GM21447 (cell line): ENCODE measurements at regions not wholly inside any gene's neighbourhood (a gene's known extent, or its start where the extent isn't known, plus 50 kb on each side); places are given as distances from the start of the nearest gene placed in this dataset.

Experiments
- ATAC-seq: cut with Tn5 transposase; IDR thresholded peaks from one replicate; pipeline ENCODE4 v1.9.1; 2021; ENCODE audit not compliant: unreplicated experiment

DNA sequence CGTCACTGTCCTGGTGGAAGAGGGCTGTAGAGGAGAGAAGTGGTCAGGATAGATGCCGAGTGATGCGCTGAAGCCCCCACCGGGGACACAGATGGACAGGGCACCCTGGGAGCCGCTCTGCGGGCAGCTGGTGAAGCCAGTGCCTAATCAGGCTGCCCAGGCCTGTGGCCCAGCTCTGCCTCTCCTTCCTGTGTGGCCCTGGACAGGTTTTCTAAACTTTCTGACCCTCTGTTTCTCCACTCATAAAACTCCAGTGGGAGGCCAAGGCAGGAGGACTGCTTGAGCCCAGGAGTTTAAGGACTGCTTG lies 86.1 kb downstream of the C5orf15 start:
- no peak for ATAC-seq

DNA sequence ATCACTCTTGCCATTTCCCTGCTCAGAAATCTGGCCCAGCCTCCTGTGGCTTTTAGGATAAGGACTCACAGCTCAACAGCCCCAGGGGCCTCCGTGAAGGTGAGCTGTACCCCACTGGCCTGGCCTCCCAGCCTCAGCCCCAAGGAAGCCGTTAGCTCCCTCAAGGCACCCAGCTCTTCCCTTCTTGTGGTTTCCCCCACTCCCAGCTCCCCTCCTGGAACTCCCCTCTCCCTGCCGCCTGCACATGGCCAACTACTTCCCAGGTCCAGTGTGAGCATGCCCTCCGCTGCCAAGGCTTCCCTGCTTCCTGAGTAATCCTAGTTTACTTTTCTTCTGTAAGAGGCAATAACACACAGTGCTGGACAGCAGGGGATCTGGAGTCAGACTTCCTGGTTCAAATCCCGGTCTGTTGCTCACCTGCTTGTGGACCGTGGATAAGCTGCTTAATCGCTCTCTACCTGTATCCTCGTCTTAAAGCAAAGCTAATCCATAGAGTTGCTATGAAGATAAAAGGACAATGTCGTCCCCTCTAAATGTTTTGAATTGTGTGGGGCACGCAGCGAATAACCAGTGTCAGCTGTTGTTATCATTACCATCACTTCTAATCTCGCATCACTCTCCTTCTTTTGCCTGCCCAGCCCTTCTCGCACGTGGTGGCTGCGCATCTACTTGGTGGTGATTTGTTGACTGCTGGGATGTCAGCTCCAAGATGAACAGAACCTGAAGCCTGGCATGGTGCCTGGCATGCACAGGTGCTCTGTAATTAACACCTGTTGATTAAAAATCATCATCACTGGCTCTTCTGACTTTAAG lies 86.6 kb downstream of the C5orf15 start:
- ATAC-seq = no peak

DNA sequence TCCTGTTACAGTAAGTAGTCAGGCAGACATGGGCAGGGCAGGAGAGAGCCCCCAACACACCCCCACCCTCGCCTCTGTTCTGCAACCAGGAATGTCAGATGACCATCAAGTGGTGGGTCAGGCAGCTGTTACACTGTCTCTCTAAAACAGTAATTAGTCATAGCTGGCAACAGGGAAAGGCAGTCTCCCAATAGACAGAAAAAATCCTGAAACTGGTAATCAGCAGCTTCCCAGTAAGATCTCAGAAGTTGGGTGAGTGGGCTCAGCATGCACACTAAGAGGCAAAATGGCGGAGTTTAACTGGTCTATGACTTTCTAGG lies 90.2 kb downstream of the C5orf15 start:
- no peak for ATAC-seq

DNA sequence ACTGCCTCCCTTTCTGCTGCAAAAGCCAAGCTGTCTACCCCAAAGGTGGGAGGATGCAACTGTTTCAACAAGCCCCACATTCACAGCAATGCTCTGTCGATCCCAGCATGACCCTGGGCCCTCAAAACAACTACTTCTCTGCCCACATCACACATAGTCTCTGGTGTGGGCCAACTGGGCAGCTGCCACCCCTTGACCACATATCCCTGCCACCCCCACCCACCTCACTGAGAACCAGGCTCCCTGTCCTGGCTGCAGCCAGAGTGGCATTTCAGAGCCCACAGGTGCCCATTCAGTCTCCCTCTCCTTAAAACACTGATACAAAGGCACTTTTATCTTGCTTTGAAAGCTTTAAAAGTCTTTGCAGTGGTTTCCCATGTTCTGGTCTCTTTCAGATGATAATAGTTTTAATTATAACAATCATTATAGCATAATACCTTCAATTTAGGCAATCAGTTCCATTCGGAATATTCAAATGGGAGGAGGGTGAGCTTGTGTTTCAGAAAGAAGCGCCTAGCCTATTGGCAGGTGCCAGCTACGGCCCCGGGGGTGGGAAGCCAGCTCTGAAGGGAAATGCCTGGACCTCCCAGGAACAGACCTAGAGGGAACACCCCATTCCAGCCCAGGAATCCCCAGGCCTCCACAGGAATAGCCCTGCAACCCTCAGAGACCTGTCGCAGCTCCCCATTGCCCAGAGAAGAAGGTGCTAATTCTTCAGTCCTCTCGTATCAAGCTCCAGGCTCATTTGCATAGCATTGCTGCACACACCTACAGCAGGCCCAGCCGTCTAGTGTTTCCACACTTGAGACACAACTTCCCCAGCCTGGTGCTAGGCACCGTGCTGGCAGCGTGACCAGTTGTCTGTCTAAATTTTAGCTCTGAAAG lies 90.8 kb downstream of the C5orf15 start:
- no peak for ATAC-seq

DNA sequence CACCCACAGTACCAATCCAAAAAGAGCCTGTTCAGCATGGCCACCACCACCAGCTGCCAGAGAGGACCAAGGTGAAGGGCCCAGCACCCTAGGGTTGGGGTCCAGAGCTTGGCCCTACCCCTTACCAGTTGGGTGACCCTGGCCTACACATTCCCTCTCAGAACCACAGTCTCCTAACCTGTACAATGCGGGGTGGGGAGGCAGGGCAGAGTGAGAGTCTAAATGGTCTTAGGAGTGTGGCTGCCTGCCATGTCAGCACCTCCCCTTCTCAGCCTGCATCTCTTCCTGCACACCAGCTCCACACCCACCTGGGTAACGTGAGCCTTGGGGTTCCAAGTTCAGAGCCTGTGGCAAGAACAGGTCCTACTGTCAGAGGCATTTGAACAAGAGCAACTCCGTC lies 92.2 kb downstream of the C5orf15 start:
- ATAC-seq = no peak

DNA sequence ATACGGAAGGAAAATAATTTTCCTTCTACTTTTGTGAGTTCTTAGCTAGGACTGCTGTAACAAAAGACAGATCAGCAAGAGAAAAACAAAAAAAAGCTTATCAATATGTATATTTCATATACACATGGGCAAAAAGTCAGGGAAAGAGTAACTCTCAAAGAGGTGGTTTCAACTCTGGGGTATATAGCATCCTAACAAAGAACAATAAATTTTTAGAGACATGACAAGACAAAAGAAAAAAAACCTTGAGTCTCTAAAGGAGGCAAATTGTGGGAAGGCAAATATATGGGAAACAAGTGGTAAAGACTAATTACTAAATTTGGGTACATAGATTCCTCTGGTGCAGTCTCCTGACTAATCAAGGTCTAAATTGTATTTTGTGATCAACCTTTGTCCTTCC lies 93.2 kb downstream of the C5orf15 start:
- no peak for ATAC-seq

DNA sequence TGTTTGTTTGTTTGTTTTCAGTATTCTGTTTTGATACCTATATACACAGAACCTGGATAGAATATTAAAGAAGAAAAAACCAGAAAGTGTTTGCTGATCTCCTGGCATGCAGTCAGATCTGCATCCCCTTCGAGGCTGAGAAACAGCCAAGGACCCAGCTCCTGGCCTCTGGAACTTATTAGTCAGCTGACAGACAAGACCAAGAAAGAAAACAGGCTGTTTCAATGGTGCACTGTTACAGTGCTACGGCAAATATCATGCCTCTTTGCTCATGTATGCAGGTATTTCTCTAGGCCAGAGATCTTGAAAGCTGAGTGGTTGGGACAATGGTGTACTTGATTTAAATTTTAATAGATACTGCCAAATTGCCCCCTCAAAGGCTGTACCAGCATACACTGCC lies 95.0 kb downstream of the C5orf15 start:
- ATAC-seq = no peak

DNA sequence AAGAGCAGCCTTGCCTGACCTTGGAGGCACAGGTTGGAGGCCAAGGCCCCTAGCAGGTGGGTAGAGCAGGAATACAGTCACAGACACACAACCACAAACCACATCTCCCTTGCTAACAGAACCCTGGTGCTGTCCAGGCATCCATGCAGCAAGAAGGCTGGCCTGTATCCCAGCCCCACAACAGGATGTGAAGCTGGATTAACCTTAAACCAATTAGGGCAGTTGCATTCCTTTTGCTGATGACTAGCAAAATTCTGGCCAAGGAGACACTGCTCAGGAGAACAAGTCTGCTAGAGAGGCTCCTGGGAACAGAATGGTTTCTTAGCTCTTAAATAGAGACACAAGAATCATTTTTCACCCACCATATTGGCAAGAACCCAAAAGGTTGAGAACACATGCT lies 97.8 kb downstream of the C5orf15 start:
- ATAC-seq = no peak

DNA sequence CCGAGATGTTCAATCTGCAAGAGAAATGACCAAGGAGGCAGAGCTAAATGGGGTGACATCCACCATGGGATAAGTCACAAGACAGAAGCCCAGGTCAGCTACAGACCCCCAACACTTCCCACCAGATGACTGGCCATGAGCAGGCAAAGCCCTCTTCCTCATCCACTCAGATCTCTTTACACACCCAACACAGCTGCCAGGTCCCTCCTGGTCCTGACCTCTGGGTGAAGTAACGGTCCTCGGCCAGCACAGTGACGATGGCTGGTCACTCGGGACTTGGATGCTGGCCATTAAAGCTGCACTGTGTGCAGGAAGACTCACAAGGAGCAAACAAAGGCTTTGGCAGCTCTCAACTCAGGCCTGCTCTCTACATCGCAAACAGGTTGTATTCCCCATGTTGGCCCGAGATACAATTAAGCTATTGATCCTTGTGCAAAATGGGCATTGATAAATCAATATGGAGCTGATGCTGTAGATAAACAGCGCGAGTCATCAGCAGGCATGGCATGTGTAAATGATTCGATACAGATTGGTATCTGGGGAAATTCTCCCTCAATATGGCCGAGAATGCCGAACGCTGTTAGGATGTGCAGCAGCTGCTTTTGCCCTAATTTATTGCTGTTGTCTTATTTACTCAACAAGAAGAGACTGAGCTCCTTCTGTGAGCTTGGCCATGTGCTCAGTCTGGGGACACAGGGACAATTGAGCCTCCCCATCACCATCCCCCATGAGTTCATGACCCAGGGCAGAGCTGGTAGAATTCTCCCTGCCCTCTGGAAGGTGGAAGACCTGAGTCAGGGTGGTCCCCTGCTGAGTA lies 98.7 kb downstream of the C5orf15 start:
- no peak for ATAC-seq

DNA sequence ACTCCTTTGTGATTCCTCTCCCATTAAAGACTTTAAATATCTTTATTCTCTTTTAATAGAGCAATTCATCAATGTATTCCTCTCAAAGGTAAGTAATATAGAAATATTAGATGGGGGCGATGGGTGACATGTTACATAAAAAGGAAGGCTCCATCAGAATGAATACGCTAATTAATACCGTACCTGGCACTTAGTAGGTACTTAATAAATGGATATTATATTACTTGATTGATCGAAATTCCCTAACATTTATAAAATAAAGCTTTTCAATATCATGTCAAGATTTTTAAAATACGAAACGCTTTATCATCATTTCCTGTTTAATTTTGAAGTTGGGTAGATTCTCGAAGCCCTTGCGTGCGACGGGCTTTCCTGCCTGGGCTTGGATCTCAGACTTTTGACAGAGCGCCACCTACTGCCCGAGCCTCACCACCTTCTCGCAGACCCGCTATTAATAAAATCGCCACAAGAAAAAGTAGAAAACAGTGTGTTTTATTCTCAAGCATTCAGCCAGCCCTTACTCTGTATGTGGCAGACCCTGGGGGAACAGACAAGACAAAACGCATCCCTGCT lies 99.4 kb downstream of the C5orf15 start:
- ATAC-seq = no peak

DNA sequence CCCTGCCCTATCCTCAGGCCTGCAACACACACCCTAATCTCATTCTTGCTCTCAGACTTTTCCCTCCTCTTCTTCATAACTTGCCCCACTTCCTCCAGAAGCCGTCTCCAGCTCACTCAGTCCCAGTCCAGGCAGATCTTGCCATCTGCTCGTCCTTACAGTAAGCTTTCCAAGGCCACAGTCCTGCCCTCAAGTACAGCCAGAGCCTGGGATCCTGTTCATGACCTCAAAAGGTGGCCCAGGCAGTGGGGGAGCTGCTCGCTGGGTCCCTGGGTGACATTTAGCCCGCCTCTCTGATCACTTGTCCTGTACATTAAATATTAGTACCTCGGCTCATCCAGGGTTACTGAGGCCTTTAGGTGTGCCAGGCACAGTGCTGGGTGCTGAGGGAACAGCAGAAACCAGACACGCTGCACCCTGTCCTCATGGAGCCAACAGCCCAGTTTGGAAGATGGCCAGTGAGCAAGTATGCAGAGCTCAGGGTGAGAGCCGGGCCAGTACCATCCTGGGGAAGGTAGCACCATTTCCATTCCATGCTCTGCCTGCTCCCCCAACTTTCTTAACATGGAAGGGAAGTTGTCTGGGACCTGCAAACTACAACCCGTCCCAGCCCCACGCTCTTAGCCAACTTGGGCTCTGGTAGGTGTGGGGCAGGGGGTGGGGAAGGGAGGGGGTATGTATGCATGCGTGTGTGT lies 100.4 kb downstream of the C5orf15 start:
- no peak for ATAC-seq

DNA sequence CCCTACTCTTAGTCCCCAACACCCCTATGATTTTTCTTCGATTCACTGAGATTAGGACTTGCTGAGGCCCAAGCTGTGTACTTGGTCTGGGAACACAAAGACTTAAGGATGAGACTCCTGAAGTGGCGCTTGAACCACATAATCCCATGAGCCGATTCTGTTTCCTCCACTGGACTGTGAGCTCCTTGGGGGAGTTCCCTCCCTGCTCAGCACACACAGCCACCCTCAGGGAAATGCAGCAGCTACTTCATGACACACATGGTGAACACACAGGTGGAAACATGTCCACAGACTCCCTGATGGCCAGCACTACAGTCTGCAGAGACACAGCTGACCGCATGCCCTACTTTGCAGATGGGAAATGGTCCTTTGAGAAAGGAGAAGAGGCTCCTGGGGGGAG lies 101.1 kb downstream of the C5orf15 start:
- no peak for ATAC-seq

DNA sequence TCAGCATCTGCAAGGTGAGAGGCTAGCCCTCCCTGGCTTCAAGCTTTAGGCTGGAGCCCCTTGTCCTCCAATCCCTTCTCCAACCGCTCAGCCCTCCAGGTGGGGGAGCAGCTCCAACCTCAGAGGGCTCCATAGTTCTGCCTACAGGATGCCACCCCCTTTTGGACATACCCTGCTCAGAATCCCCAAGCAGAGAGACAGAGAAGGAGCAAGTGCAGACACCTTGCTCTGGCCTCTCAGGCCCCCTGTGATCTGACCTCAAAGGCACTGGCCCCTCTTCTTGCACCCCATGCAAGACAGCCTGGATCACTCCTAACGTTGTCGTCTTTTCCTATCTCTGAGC lies 101.6 kb downstream of the C5orf15 start:
- ATAC-seq = no peak

DNA sequence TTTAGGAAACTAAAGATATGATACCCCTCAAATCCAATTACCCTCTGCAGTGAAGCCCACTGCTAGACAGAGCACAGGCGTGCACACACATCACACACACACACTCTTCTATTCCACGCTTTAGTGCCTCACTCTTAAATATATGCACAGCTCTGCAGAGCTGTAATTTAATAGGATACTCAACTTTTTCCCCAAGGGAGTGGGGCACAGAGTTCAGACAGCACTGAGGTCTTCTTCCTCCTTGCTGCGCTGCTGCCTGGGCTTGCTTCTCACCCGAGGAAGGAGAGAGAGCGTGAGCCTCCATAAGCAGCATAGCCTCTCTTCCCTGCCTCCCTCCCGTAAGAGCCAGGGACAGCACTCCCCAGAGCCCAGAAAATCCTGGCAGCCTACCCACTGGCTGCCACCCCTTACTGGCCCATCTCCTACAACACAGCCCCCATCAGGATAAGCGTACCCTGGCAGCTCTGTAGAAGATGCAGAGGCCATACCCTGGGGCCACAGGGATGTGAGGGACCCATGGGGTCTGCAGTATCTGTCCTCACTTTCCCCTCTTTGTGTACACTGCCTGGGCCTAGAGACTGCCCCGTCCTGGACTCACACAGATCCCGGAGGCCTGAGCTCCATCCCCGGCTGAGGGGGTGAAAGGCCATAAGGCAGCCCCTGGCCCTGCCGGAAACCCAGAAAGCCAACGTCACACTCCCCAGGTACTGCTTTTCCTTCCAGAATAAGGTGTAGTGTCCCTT lies 102.1 kb downstream of the C5orf15 start:
- ATAC-seq = no peak

DNA sequence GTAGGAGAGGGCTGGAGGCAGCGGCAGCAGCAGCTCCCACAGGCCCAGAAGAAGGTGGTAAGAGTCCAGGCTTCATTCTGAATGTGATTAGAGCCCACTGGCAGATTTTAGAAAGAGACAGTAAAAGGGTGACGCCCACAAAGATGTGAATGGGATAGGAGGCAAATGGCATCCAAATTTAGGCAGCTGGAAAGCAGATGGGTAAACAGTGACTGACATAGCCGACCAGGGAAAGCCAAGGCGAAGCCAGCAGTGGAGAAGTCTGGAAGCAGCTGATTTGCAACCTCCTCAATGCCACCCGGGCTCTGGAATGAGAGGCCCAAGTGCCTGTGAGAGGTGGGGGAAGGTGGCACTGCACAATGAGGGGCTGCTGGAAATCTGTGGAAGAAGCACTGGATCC lies 103.3 kb downstream of the C5orf15 start:
- no peak for ATAC-seq

DNA sequence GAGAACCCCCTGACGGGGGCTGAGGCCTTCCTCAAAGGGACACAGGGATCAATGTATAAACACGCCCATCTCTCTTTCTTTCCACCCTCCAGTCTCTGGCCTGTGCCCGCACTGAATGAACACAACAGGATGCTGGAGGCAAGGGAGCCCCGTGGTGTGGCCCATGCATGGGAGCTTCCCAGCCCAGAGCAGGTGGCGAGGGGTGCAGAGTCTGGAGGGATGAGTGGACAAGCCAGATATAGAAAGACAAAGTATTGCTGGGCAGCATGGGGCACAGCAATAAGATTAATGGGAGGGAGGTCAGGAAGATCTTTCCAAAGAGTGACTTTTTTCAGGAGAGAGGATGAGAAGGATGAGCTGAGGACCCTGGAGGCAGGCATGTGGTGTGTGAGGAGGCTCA lies 103.7 kb downstream of the C5orf15 start:
- no peak for ATAC-seq

DNA sequence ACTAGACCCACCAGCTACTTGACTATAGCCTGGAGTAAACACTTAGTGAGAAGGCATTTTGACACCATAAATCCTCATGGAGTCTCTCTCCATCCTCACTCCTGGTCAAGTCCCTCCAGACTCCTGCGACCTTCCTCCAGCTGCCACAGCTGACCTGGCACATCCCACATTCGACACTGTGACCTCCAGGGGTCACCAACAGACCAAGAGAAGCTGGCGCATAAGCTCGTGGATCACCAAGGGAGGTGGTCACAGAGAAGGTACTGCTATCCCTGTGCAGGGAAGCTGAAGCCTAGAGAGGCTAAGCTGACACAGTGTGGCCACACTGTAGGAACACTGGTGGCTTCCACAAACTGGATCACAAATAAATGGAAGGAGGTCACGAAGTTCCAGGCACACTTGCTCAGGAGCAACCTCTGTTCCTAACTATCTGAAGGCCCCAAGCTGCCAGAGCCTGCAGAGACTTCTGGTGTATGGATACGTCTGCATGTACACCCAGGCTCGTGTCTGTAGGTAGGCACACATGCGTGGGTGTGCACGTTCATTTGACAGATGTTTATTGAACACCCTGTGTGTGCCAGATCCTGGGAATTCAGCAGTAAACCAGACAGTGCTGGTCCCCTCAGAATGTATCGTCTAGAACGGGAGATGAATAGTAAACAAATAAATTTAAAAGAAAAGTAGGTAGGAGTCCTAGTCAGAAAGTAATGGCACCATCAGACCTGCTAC lies 104.4 kb downstream of the C5orf15 start:
- no peak for ATAC-seq

DNA sequence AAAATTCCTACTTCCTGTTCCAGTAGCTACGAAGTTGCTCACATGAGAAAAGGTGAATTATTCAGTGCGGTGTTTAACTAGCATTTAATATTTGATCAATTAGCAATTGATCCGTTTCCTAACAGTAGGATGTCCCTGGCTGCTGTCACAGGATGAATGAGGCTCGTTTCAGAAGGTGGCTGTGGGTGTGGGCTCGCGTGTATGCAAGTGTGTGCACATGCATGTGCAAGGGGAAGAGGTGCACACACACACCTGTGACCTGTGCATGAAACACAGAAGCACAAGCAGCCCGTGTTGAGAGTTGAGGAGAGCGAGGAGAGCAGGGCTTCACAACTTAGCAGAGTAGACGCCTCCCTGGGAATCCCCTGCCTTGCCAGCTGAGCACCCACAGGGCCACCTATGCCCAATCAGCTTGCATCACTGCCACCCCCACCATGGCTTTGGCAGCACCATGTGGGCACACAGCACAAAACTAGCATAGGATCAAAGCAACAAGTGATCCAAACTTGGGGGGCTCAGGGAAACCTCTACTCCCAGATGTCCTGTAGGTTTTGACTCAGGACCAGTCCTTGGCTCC lies 107.2 kb downstream of the C5orf15 start:
- ATAC-seq = no peak

DNA sequence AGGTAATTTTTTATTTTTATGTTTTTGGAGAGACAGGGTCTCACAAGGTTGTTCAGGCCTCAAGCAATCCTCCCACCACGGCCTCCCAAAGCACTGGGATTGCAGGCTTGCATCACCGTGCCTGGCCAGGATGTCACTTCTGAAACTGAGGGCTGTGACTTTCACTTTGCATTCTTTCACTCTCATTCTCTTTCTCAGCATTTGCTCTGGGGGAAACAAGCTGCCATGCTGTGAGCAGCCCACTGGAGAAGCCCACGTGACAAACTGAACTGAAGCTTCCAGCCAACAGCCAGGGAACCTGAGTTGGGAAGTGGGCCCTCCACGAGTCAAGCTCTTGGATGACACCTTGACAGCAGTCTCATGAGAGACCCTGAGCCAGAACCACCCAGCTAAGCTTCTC lies 109.4 kb downstream of the C5orf15 start:
- ATAC-seq = peak; percentile 73
